Fibroblast of the aortic adventitia (primary cell): ENCODE measurements at regions not wholly inside any gene's neighbourhood (a gene's known extent, or its start where the extent isn't known, plus 50 kb on each side); places are given as distances from the start of the nearest gene placed in this dataset.

Experiments used
- DNase-seq: peaks from one replicate; pipeline ENCODE4 v3.0.0-alpha.2; 2010; ENCODE audit warnings: low read depth
- H3K4me3 ChIP-seq: 2 replicates; pipeline ENCODE4 v1.5.1; 2011; ENCODE audit warnings: low read depth, mild to moderate bottlenecking, control low read depth, low read length, moderate library complexity
- CTCF ChIP-seq: IDR thresholded peaks from 2 replicates; pipeline ENCODE4 v1.5.1; 2011; ENCODE audit warnings: mild to moderate bottlenecking, low read length, control low read depth, inconsistent platforms; ENCODE audit not compliant: insufficient read depth

DNA sequence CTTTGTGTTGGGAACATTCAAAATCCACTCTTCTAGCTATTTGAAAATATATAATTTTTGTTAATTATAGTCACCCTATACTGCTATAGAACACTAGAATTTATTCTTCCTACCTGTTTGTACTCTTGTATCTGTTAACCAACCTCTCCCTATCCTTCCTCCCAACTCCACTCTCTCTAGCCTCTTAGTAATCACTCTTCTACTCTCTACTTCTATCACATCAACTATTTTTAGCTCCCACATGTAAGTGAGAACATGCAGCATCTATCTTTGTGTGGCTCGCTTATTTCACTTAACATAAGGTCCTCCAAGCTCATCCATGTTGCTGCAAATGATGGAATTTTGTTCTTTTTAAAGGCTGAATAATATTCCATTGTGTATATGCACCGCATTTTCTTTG is 537.3 kb downstream of the MID1IP1 start:
- DNase-seq = no peak
- no peak overlapping the region for H3K4me3 ChIP-seq
- TF ChIP-seq CTCF = no peak

DNA sequence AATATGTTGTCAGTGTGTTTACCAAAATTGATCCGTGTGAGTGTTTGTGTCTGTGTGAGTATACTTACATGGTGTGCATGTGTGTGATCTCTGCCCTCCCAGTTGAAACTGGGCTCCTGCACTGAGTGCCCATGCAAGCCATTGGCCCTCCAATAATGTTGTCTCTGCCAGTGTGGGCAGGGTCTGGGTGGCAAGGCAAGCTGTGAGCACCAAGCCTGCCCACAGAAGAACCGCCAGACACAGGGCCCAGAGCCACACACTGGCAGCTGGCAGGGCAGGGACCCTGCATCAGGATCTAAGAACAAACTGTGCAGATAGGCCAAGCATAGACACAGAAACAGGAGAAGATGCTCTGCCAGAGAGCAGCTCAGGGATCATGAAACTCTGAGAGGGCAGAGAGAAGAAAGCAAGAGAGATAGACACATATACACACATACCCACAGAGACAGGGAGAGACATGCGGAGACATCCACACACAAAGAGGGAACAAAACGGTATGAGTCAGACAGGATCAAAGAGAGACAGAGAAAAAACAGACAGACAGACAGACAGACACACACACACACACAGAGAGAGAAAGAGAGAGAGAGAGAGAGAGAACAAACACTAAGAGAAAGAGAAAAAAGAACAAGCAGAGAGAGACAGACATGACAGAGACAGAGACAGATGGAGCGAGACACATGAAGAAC is 555.0 kb downstream of the MID1IP1 start:
- no peak for TF ChIP-seq CTCF
- DNase-seq = no peak

GRCh38 chrX:39360101-39360500 is 558.8 kb downstream of the MID1IP1 start:
- no peak overlapping the region for H3K4me3 ChIP-seq
- no peak for TF ChIP-seq CTCF
- DNase-seq = no peak

More for the DNA sequence above, 555.0 kb downstream of the MID1IP1 start:
- H3K4me3 ChIP-seq = no peak overlapping the region

DNA sequence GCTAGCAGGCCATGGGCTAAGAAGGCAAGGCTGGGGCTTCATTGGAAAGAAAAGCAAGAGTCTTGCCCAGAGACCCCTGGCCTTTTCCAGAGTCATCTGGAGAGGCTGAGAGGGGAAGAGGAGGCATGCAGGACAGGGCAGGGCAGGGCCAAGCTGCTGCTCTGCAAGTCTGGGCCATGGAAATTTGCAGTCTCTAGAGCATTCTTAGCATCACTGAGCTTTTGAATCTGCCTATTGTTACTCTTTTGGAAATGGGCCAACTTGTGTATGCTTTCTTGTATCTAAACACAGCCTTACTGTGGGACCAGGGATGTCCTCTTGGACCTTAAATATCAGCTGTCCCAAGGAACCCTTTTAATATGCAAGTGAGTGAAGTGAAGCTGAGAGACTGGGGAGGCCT is 560.5 kb downstream of the MID1IP1 start:
- no peak overlapping the region for H3K4me3 ChIP-seq
- no peak for TF ChIP-seq CTCF
- DNase-seq = no peak

GRCh38 chrX:39367416-39367815 is 566.2 kb downstream of the MID1IP1 start:
- no peak overlapping the region for H3K4me3 ChIP-seq
- DNase-seq = no peak
- TF ChIP-seq CTCF = no peak

GRCh38 chrX:39372115-39372514 is 570.9 kb downstream of the MID1IP1 start:
- no peak for DNase-seq
- no peak overlapping the region for H3K4me3 ChIP-seq
- no peak for TF ChIP-seq CTCF

DNA sequence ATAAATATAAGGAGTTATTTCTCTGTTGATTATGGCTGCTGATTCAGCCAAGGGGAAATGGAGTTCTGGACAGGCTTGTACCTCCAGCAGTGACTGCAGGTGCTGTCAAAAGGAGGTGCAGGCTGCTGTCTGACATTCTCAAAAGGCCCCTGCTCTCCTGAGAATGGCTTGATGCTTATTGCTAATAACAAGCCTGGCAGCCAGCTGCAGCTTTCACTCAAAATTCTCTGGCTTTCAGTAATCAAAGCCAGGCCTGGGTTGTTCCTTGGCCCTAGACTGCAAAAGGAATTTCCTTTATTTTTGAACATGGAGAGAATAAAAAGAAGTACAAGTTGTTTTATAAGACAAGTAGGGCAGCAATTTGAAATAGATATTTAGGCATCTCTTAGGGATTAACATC is 575.9 kb downstream of the MID1IP1 start:
- no peak for DNase-seq
- no peak overlapping the region for H3K4me3 ChIP-seq
- TF ChIP-seq CTCF = no peak
